H9 (cell line): ENCODE measurements at regions not wholly inside any gene's neighbourhood (a gene's known extent, or its start where the extent isn't known, plus 50 kb on each side); places are given as distances from the start of the nearest gene placed in this dataset.

Experiments used
- DNase-seq: peaks from one replicate; pipeline ENCODE4 v3.0.0-alpha.2; 2017
- H2AFZ ChIP-seq: one replicate; pipeline ENCODE4 v1.6.1; 2013; ENCODE audit warnings: mild to moderate bottlenecking, low read length, control low read depth, moderate library complexity
- H2AK5ac ChIP-seq: 2 replicates; pipeline ENCODE4 v1.6.1; 2013; ENCODE audit warnings: low read length, control low read depth, mixed read lengths; ENCODE audit not compliant: insufficient read length
- H2BK120ac ChIP-seq: one replicate; pipeline ENCODE4 v1.6.1; 2013; ENCODE audit warnings: low read depth, mild to moderate bottlenecking, low read length, control low read depth, inconsistent platforms; ENCODE audit not compliant: poor library complexity, severe bottlenecking
- H2BK12ac ChIP-seq: 2 replicates; pipeline ENCODE4 v1.6.1; 2013; ENCODE audit warnings: low read length, control low read depth, mixed read lengths, low read depth; ENCODE audit not compliant: insufficient read length
- H2BK15ac ChIP-seq: 2 replicates; pipeline ENCODE4 v1.6.1; 2013; ENCODE audit warnings: low read depth, low read length, control low read depth
- H2BK20ac ChIP-seq: one replicate; pipeline ENCODE4 v1.6.1; 2013; ENCODE audit warnings: low read depth, mild to moderate bottlenecking, low read length, control low read depth, inconsistent platforms; ENCODE audit not compliant: poor library complexity, severe bottlenecking
- H2BK5ac ChIP-seq: 2 replicates; pipeline ENCODE4 v1.6.1; 2013; ENCODE audit warnings: low read length, control low read depth, mixed read lengths; ENCODE audit not compliant: insufficient read length
- H3K14ac ChIP-seq: 2 replicates; pipeline ENCODE4 v1.6.1; 2013; ENCODE audit warnings: low read length, control low read depth; ENCODE audit not compliant: insufficient read depth
- H3K18ac ChIP-seq: 2 replicates; pipeline ENCODE4 v1.6.1; 2013; ENCODE audit warnings: low read depth, mild to moderate bottlenecking, mixed read lengths, low read length, control low read depth; ENCODE audit not compliant: insufficient read length
- H3K23ac ChIP-seq: 2 replicates; pipeline ENCODE4 v1.6.1; 2013; ENCODE audit warnings: low read length, control low read depth, mixed read lengths, low read depth; ENCODE audit not compliant: insufficient read length
- H3K23me2 ChIP-seq: 2 replicates; pipeline ENCODE4 v1.6.1; 2013; ENCODE audit warnings: low read depth, mild to moderate bottlenecking, mixed read lengths, low read length, control low read depth; ENCODE audit not compliant: insufficient read length, poor library complexity, severe bottlenecking
- H3K27ac ChIP-seq: 2 replicates; pipeline ENCODE4 v1.5.1; 2013; ENCODE audit warnings: low read length, control low read depth, mixed read lengths, low read depth; ENCODE audit not compliant: insufficient read length
- H3K27me3 ChIP-seq: 2 replicates; pipeline ENCODE4 v1.6.1; 2013; ENCODE audit warnings: low read length, control low read depth, inconsistent platforms; ENCODE audit not compliant: insufficient read depth
- H3K4ac ChIP-seq: 2 replicates; pipeline ENCODE4 v1.6.1; 2013; ENCODE audit warnings: low read depth, mild to moderate bottlenecking, control low read depth, inconsistent platforms, low read length, moderate library complexity
- H3K4me1 ChIP-seq: 2 replicates; pipeline ENCODE4 v1.6.1; 2013; ENCODE audit warnings: low read length, control low read depth, inconsistent platforms; ENCODE audit not compliant: insufficient read depth
- H3K4me2 ChIP-seq: 2 replicates; pipeline ENCODE4 v1.6.1; 2013; ENCODE audit warnings: low read length, control low read depth, mixed read lengths; ENCODE audit not compliant: insufficient read length, insufficient read depth
- H3K56ac ChIP-seq: 2 replicates; pipeline ENCODE4 v1.6.1; 2013; ENCODE audit warnings: low read depth, mild to moderate bottlenecking, mixed read lengths, low read length, control low read depth; ENCODE audit not compliant: insufficient read length
- H3K79me1 ChIP-seq: 2 replicates; pipeline ENCODE4 v1.6.1; 2013; ENCODE audit warnings: low read depth, mild to moderate bottlenecking, moderate library complexity, low read length, control low read depth, inconsistent platforms; ENCODE audit not compliant: insufficient read depth, poor library complexity, severe bottlenecking
- H3K79me2 ChIP-seq: 2 replicates; pipeline ENCODE4 v1.6.1; 2013; ENCODE audit warnings: low read length, control low read depth, inconsistent platforms; ENCODE audit not compliant: insufficient read depth
- H3K9ac ChIP-seq: 2 replicates; pipeline ENCODE4 v1.6.1; 2013; ENCODE audit warnings: low read length, control low read depth, mixed read lengths; ENCODE audit not compliant: insufficient read length; ENCODE audit errors: extremely low read depth
- H3K9me3 ChIP-seq: one replicate; pipeline ENCODE4 v1.6.1; 2013; ENCODE audit warnings: low read depth, low read length, inconsistent platforms; ENCODE audit not compliant: control insufficient read depth
- H3T11ph ChIP-seq: one replicate; pipeline ENCODE4 v1.6.1; 2013; ENCODE audit warnings: mild to moderate bottlenecking, low read length, control low read depth, inconsistent platforms
- H4K20me1 ChIP-seq: one replicate; pipeline ENCODE4 v1.6.1; 2013; ENCODE audit not compliant: control insufficient read depth, insufficient read length, insufficient read depth
- H4K5ac ChIP-seq: 2 replicates; pipeline ENCODE4 v1.6.1; 2013; ENCODE audit warnings: low read depth, mild to moderate bottlenecking, mixed read lengths, low read length, control low read depth; ENCODE audit not compliant: insufficient read length
- H4K8ac ChIP-seq: replicated peaks from 2 replicates; pipeline ENCODE4 v1.6.1; 2013; ENCODE audit warnings: low read length, control low read depth, mixed read lengths, low read depth; ENCODE audit not compliant: insufficient read length
- H4K91ac ChIP-seq: 2 replicates; pipeline ENCODE4 v1.6.1; 2013; ENCODE audit warnings: low read depth, mild to moderate bottlenecking, moderate library complexity, mixed read lengths, low read length, control low read depth; ENCODE audit not compliant: insufficient read length
- H3K27ac Mint-ChIP-seq, 3 experiments: 2 replicates in 2 of 3; 3 replicates in 1 of 3; pipeline ENCODE4 v1.8.0; 2020 to 2021; ENCODE audit warnings: mixed read lengths in 3 of 3, mild to moderate bottlenecking in 1 of 3, moderate library complexity in 1 of 3
- H3K27me3 Mint-ChIP-seq: 2 replicates; pipeline ENCODE4 v1.8.0; 2021; ENCODE audit warnings: low read depth, mild to moderate bottlenecking, moderate library complexity, mixed read lengths
- H3K36me3 Mint-ChIP-seq, 3 experiments: 2 replicates in 2 of 3; 3 replicates in 1 of 3; pipeline ENCODE4 v1.8.0; 2020 to 2021; ENCODE audit warnings: low read depth in 3 of 3, mixed read lengths in 3 of 3; ENCODE audit not compliant: insufficient read depth in 1 of 3
- H3K4me1 Mint-ChIP-seq, 2 experiments: 2 replicates each; pipeline ENCODE4 v1.8.0; 2020; ENCODE audit warnings: mixed read lengths in 2 of 2
- H3K4me3 Mint-ChIP-seq, 2 experiments: 2 replicates in 1 of 2; 3 replicates in 1 of 2; pipeline ENCODE4 v1.8.0; 2020 to 2021; ENCODE audit warnings: mild to moderate bottlenecking in 2 of 2, mixed read lengths in 2 of 2, moderate library complexity in 1 of 2
- H3K9me3 Mint-ChIP-seq, 2 experiments: 2 replicates in 1 of 2; 3 replicates in 1 of 2; pipeline ENCODE4 v1.8.0; 2020; ENCODE audit warnings: mild to moderate bottlenecking in 2 of 2, mixed read lengths in 2 of 2, moderate library complexity in 1 of 2
- CTCF ChIP-seq: fragments of 200-600 bp; sonication (generic); conservative IDR thresholded peaks from 3 replicates; pipeline ENCODE4 v1.8.0; 2021; ENCODE audit warnings: antibody characterized with exemption, mild to moderate bottlenecking
- WGBS: extraction: QIAGEN DNeasy Blood & Tissue Kit; methylation state at CpG from one replicate; pipeline ENCODE4 v1.1.7; 2013; ENCODE audit warnings: missing lambda C conversion rate, low lambda C conversion rate, mixed read lengths; ENCODE audit not compliant: insufficient read length; ENCODE audit errors: extremely low coverage; 5-methylcytosine and 5-hydroxymethylcytosine counted together

GRCh38 chr20:3312940-3313682 is 74.1 kb upstream of the SLC4A11 start:
- H3K4me3 Mint-ChIP-seq: no peak overlapping the region
- H3K23ac ChIP-seq: no peak overlapping the region
- no peak overlapping the region for H3K4ac ChIP-seq
- no peak overlapping the region for H2BK20ac ChIP-seq
- no peaks in the 10 kb centered on the region for H3K79me1 ChIP-seq
- no peak overlapping the region for H3T11ph ChIP-seq
- no peak for TF ChIP-seq CTCF
- H3K27me3 Mint-ChIP-seq: no peaks in the 10 kb centered on the region
- no peak for DNase-seq
- no peaks in the 10 kb centered on the region for H3K23me2 ChIP-seq
- no CpG with 5 or more reads among the region's 2 CpGs for WGBS
- H3K27ac ChIP-seq: no peak overlapping the region
- no peaks in the 10 kb centered on the region for H3K79me2 ChIP-seq
- H2BK12ac ChIP-seq: no peak overlapping the region
- no peaks in the 10 kb centered on the region for H3K9me3 ChIP-seq
- H2AFZ ChIP-seq: no peak overlapping the region
- H3K27me3 ChIP-seq: no peaks in the 10 kb centered on the region
- no peaks in the 10 kb centered on the region for H3K9me3 Mint-ChIP-seq
- no peak overlapping the region for H2BK15ac ChIP-seq
- no peak overlapping the region for H2AK5ac ChIP-seq
- H3K56ac ChIP-seq: no peak overlapping the region
- H3K36me3 Mint-ChIP-seq: peaks cover 2 to 15% (median 7%) of the 10 kb centered on the region in 3 experiments; a peak in 6 of 7 replicates
- H3K4me1 ChIP-seq: no peaks in the 10 kb centered on the region
- H3K18ac ChIP-seq: no peak overlapping the region
- no peak overlapping the region for H2BK5ac ChIP-seq
- H3K9ac ChIP-seq: no peak overlapping the region
- H3K4me2 ChIP-seq: no peak overlapping the region
- H4K91ac ChIP-seq: no peak overlapping the region
- H4K20me1 ChIP-seq: no peaks in the 10 kb centered on the region
- H3K14ac ChIP-seq: no peak overlapping the region
- H4K5ac ChIP-seq: no peak overlapping the region
- no peak overlapping the region for H4K8ac ChIP-seq
- H3K4me1 Mint-ChIP-seq: no peaks in the 10 kb centered on the region
- H3K27ac Mint-ChIP-seq: no peak overlapping the region; a peak in 1 of 7 replicates
- H2BK120ac ChIP-seq: no peak overlapping the region
